ENCODE measurements at regions not wholly inside any gene's neighbourhood (a gene's known extent, or its start where the extent isn't known, plus 50 kb on each side); places are given as distances from the start of the nearest gene placed in this dataset.

DNA sequence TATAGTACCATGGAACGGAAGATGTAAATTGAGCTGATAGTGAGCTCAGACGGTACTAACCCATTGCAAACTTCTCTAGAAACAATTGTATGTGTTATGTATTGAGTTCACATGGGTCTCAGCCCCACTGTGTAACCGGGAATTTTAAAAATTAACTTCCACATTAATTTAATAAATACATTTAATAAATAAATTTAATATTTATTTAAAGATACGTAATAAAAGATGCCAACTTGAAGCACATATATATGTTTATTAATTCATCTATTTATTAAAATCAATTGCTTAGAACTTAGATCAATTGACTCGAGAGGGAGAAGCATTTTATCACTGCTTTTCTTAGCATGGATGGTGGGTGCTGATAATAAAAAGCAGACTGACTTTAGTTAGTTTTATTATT lies 170.1 kb upstream of the NPVF start:
- ChIA-PET RAD21 (ENCODE audit: low non-redundant PET in 1 of 2, low total read pairs in 2 of 2, uncharacterized antibody in 2 of 2, unreplicated experiment in 2 of 2) (no interaction called here), POLR2A (no interaction called here), CTCF (no interaction called here)
- Histone ChIP-seq H3K9me2 (ENCODE audit: insufficient read depth) (no peaks in the 10 kb centered on the region), H3K27me3 (ENCODE audit: insufficient read depth, low read length) (peaks cover 53% of the 10 kb centered on the region), H3K9ac (ENCODE audit: low read length) (no peak overlapping the region), H3K9me3 (ENCODE audit: control insufficient read depth in 1 of 2, insufficient read depth in 1 of 2, low read depth in 1 of 2, low read length in 2 of 2) (no peaks in the 10 kb centered on the region), H3K36me3 (ENCODE audit: control insufficient read depth in 1 of 2, insufficient read depth in 2 of 2, low read length in 2 of 2) (no peaks in the 10 kb centered on the region), H3K4me1 (ENCODE audit: control insufficient read depth in 1 of 2, insufficient read depth in 2 of 2, low read length in 2 of 2) (no peaks in the 10 kb centered on the region), H3K4me2 (ENCODE audit: low read length) (no peak overlapping the region), H4K20me1 (ENCODE audit: insufficient read depth) (no peaks in the 10 kb centered on the region), H3K27ac (ENCODE audit: low read depth, low read length) (no peak overlapping the region), H3K4me3 (replicated peaks in 1 of 2; ENCODE audit: low read depth in 1 of 2, low read length in 2 of 2) (no peak overlapping the region), H2AFZ (ENCODE audit: low read depth, low read length, poor library complexity, severe bottlenecking) (no peak overlapping the region), H3K79me2 (ENCODE audit: insufficient read depth, low read length) (no peaks in the 10 kb centered on the region)
- no peak for ATAC-seq
- no TSS peak for BruUV-seq (replicated peaks)
- intact Hi-C loops (cut with micrococcal nuclease) = no loop called here
- TF ChIP-seq YY1 (IDR thresholded peaks at IDR 0.05; ENCODE audit: extremely low read depth, insufficient replicate concordance, low read depth, low read length) = no peak
- no peak for TF ChIP-seq ZFX (IDR thresholded peaks at IDR 0.05)
- no peak for TF ChIP-seq EZH2phosphoT487 (IDR thresholded peaks at IDR 0.05; ENCODE audit: borderline replicate concordance)
- TF ChIP-seq, protein P1, sequence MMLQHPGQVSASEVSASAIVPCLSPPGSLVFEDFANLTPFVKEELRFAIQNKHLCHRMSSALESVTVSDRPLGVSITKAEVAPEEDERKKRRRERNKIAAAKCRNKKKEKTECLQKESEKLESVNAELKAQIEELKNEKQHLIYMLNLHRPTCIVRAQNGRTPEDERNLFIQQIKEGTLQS (IDR thresholded peaks at IDR 0.05) = no peak
- TF ChIP-seq CBX3 (IDR thresholded peaks at IDR 0.05; ENCODE audit: low read depth) = no peak
- DNase-seq (ENCODE audit: low read depth, low spot score) = no peak

DNA sequence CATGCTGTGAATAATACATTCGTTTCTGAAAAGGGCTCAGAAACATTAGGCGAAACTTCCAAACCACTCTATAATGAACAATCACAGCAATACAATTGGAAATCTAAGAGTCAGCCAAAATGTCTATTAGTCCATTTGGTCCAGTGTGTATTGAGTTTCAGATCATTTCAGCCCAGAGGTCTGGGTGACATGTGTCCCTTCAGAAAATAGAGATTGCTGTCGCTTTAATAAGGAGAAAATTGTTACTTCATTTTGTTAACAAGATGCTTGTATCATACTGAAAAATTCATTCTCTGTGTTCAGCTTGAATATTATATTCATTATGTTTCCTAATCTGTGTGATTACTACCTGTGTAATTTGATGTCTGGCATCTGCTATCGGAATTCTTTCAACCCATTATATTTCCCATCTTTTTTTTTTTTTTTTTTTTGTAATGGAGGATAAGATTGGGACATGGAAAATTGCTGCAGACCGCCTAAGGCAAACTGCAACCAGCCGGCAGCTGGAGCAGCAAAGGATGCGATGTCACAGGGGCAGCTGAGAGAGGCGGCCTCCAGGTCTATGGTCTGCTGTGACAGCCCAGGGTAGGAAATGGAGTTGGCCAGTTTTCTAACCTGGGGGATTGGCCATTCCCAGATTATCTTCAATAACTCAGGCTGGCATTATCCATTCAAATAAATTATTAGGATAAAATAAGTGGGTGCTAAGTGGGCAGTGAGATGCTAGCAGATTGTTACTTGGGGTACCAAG lies 170.9 kb upstream of the NPVF start:
- Histone ChIP-seq H3K4me1 (ENCODE audit: control insufficient read depth in 1 of 2, insufficient read depth in 2 of 2, low read length in 2 of 2) (no peaks in the 10 kb centered on the region), H3K9me3 (ENCODE audit: control insufficient read depth in 1 of 2, insufficient read depth in 1 of 2, low read depth in 1 of 2, low read length in 2 of 2) (no peaks in the 10 kb centered on the region), H3K4me2 (ENCODE audit: low read length) (no peak overlapping the region), H3K27me3 (ENCODE audit: insufficient read depth, low read length) (peaks cover 52% of the 10 kb centered on the region), H2AFZ (ENCODE audit: low read depth, low read length, poor library complexity, severe bottlenecking) (no peak overlapping the region), H3K4me3 (replicated peaks in 1 of 2; ENCODE audit: low read depth in 1 of 2, low read length in 2 of 2) (no peak overlapping the region), H3K79me2 (ENCODE audit: insufficient read depth, low read length) (no peaks in the 10 kb centered on the region), H3K27ac (ENCODE audit: low read depth, low read length) (no peak overlapping the region), H3K36me3 (ENCODE audit: control insufficient read depth in 1 of 2, insufficient read depth in 2 of 2, low read length in 2 of 2) (no peaks in the 10 kb centered on the region), H4K20me1 (ENCODE audit: insufficient read depth) (no peaks in the 10 kb centered on the region), H3K9ac (ENCODE audit: low read length) (no peak overlapping the region), H3K9me2 (ENCODE audit: insufficient read depth) (no peaks in the 10 kb centered on the region)
- no TSS peak for BruUV-seq (replicated peaks)
- ChIA-PET RAD21 (ENCODE audit: low non-redundant PET in 1 of 2, low total read pairs in 2 of 2, uncharacterized antibody in 2 of 2, unreplicated experiment in 2 of 2) (no interaction called here), CTCF (interaction anchor here (1.4 kb wide), 1 partner anchor 8 kb away, joined by 3 read pairs; no protein-coding TSS in a partner anchor), POLR2A (no interaction called here)
- ATAC-seq (no peak), DNase-seq (ENCODE audit: low read depth, low spot score) (no peak)
- intact Hi-C loops (cut with micrococcal nuclease) = no loop called here
- TF ChIP-seq, protein P1 (IDR thresholded peaks at IDR 0.05) = no peak
- no peak for TF ChIP-seq RAD21 (IDR thresholded peaks at IDR 0.05; ENCODE audit: low read depth)
- TF ChIP-seq, protein P2, sequence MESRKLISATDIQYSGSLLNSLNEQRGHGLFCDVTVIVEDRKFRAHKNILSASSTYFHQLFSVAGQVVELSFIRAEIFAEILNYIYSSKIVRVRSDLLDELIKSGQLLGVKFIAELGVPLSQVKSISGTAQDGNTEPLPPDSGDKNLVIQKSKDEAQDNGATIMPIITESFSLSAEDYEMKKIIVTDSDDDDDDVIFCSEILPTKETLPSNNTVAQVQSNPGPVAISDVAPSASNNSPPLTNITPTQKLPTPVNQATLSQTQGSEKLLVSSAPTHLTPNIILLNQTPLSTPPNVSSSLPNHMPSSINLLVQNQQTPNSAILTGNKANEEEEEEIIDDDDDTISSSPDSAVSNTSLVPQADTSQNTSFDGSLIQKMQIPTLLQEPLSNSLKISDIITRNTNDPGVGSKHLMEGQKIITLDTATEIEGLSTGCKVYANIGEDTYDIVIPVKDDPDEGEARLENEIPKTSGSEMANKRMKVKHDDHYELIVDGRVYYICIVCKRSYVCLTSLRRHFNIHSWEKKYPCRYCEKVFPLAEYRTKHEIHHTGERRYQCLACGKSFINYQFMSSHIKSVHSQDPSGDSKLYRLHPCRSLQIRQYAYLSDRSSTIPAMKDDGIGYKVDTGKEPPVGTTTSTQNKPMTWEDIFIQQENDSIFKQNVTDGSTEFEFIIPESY (IDR thresholded peaks at IDR 0.05; ENCODE audit: extremely low read depth, insufficient replicate concordance, low read length) = no peak
- TF ChIP-seq CEBPB (IDR thresholded peaks at IDR 0.05; ENCODE audit: low read depth) = no peak
- TF ChIP-seq EZH2 (IDR thresholded peaks at IDR 0.05) = no peak
- TF ChIP-seq EGR1 (IDR thresholded peaks at IDR 0.05; ENCODE audit: low read depth) = no peak
- no peak for TF ChIP-seq ELF1 (IDR thresholded peaks at IDR 0.05; ENCODE audit: borderline replicate concordance, low read depth)
- TF ChIP-seq, protein P3, sequence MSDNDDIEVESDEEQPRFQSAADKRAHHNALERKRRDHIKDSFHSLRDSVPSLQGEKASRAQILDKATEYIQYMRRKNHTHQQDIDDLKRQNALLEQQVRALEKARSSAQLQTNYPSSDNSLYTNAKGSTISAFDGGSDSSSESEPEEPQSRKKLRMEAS (IDR thresholded peaks at IDR 0.05) = no peak
- TF ChIP-seq, protein P4, sequence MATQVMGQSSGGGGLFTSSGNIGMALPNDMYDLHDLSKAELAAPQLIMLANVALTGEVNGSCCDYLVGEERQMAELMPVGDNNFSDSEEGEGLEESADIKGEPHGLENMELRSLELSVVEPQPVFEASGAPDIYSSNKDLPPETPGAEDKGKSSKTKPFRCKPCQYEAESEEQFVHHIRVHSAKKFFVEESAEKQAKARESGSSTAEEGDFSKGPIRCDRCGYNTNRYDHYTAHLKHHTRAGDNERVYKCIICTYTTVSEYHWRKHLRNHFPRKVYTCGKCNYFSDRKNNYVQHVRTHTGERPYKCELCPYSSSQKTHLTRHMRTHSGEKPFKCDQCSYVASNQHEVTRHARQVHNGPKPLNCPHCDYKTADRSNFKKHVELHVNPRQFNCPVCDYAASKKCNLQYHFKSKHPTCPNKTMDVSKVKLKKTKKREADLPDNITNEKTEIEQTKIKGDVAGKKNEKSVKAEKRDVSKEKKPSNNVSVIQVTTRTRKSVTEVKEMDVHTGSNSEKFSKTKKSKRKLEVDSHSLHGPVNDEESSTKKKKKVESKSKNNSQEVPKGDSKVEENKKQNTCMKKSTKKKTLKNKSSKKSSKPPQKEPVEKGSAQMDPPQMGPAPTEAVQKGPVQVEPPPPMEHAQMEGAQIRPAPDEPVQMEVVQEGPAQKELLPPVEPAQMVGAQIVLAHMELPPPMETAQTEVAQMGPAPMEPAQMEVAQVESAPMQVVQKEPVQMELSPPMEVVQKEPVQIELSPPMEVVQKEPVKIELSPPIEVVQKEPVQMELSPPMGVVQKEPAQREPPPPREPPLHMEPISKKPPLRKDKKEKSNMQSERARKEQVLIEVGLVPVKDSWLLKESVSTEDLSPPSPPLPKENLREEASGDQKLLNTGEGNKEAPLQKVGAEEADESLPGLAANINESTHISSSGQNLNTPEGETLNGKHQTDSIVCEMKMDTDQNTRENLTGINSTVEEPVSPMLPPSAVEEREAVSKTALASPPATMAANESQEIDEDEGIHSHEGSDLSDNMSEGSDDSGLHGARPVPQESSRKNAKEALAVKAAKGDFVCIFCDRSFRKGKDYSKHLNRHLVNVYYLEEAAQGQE (IDR thresholded peaks at IDR 0.05; ENCODE audit: low read depth) = no peak
- TF ChIP-seq FOSL1 (IDR thresholded peaks at IDR 0.05; ENCODE audit: low read depth) = no peak
- no peak for TF ChIP-seq SP1 (IDR thresholded peaks at IDR 0.05; ENCODE audit: low read depth)

Data from HCT116 (cell line).